HEK293T (cell line): ENCODE measurements at regions not wholly inside any gene's neighbourhood (a gene's known extent, or its start where the extent isn't known, plus 50 kb on each side); places are given as distances from the start of the nearest gene placed in this dataset.

Source experiments
- ARNT ChIP-seq: fragments of 450-650 bp; IDR thresholded peaks from 2 replicates; pipeline ENCODE4 v1.6.1; 2017; ENCODE audit warnings: mild to moderate bottlenecking
- ELF4 ChIP-seq: fragments of 450-650 bp; IDR thresholded peaks from 2 replicates; pipeline ENCODE4 v1.6.1; 2017; ENCODE audit warnings: antibody characterized with exemption
- L3MBTL2 ChIP-seq: fragments of 450-650 bp; conservative IDR thresholded peaks from 2 replicates; pipeline ENCODE4 v1.6.1; 2016; ENCODE audit warnings: mild to moderate bottlenecking
- SP1 ChIP-seq: fragments of 450-650 bp; IDR thresholded peaks from 2 replicates; pipeline ENCODE4 v1.6.1; 2017

DNA sequence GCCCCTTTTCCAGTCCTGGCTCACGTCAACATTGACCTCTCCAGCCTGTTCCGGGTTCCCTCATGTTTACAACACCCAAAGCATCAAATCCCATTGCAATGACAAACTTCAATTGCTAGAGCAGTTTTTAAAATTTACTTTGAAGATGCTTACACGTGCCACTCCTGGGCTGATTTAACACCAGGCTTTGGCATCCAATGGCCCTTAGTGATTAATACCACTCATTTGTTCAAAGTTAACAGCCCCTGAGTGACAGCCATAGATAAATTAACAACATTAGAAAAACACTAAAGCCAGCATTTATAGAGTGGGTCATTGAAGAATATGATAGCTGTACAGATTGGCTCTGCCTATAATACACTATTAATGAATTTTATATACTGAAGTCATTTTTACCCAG lies 135.1 kb downstream of the PMP22 start:
- no peak for TF ChIP-seq L3MBTL2
- TF ChIP-seq ARNT: no peak
- TF ChIP-seq ELF4: no peak
- no peak for TF ChIP-seq SP1
